ENCODE measurements at regions not wholly inside any gene's neighbourhood (a gene's known extent, or its start where the extent isn't known, plus 50 kb on each side); places are given as distances from the start of the nearest gene placed in this dataset.
A peak's percentile ranks its signal among the peaks of the same experiment; 100 is the strongest.

DNA sequence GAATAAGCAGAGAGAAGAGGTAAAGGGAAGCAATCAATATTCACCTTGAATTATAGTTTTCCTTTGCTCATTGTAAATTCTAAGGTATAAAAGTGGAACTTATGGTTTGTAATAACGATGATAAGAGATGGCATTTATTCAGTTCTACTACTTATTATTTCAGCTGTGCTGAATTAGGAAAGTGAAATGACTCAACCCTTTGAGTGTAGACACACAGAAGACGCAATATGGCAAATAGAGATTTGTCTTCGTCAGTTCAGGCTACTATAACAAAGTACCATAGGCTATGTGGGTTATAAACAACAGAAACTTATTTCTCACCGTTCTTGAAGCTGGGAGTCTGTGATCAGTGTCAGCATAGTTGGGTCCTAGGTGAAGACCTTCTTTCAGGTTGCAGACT lies 713.0 kb upstream of the PCDH9 start:
- Histone ChIP-seq H3K36me3 (ENCODE audit: control insufficient read depth, insufficient read depth, low read length) (no peaks in the 10 kb centered on the region), H3K79me2 (ENCODE audit: control insufficient read depth, insufficient read depth, low read length) (no peaks in the 10 kb centered on the region), H3K4me2 (ENCODE audit: extremely low read depth, insufficient read depth, low read length) (no peak overlapping the region), H3K27ac (ENCODE audit: insufficient read depth, low read length) (no peak overlapping the region), H3K4me1 (ENCODE audit: control insufficient read depth, extremely low read depth, insufficient read depth, low read length) (no peaks in the 10 kb centered on the region), H3K4me3 (replicated peaks in 1 of 4; ENCODE audit: control extremely low read depth in 1 of 4, insufficient read depth in 1 of 4, low read depth in 3 of 4, low read length in 4 of 4) (no peak overlapping the region), H3K9ac (ENCODE audit: insufficient read depth, low read length) (no peak overlapping the region), H4K20me1 (ENCODE audit: control insufficient read depth, extremely low read depth, insufficient read depth, low read length) (no peaks in the 10 kb centered on the region), H2AFZ (ENCODE audit: low read length) (no peak overlapping the region), H3K9me3 (ENCODE audit: control insufficient read depth, insufficient read depth, low read depth, low read length) (no peaks in the 10 kb centered on the region), H3K27me3 (ENCODE audit: control insufficient read depth, insufficient read depth, low read length) (no peaks in the 10 kb centered on the region)
- TF ChIP-seq, protein P1, sequence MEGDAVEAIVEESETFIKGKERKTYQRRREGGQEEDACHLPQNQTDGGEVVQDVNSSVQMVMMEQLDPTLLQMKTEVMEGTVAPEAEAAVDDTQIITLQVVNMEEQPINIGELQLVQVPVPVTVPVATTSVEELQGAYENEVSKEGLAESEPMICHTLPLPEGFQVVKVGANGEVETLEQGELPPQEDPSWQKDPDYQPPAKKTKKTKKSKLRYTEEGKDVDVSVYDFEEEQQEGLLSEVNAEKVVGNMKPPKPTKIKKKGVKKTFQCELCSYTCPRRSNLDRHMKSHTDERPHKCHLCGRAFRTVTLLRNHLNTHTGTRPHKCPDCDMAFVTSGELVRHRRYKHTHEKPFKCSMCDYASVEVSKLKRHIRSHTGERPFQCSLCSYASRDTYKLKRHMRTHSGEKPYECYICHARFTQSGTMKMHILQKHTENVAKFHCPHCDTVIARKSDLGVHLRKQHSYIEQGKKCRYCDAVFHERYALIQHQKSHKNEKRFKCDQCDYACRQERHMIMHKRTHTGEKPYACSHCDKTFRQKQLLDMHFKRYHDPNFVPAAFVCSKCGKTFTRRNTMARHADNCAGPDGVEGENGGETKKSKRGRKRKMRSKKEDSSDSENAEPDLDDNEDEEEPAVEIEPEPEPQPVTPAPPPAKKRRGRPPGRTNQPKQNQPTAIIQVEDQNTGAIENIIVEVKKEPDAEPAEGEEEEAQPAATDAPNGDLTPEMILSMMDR (conservative IDR thresholded peaks at IDR 0.05 in 1 of 2, IDR thresholded peaks at IDR 0.05 in 1 of 2; ENCODE audit: low read depth in 1 of 2, low read length in 2 of 2): no peak
- TF ChIP-seq EZH2 (IDR thresholded peaks at IDR 0.05; ENCODE audit: low read length, missing control alignments): no peak
- peak; percentile 15 to 53 for DNase-seq (ENCODE audit: low read depth in 2 of 2)

DNA sequence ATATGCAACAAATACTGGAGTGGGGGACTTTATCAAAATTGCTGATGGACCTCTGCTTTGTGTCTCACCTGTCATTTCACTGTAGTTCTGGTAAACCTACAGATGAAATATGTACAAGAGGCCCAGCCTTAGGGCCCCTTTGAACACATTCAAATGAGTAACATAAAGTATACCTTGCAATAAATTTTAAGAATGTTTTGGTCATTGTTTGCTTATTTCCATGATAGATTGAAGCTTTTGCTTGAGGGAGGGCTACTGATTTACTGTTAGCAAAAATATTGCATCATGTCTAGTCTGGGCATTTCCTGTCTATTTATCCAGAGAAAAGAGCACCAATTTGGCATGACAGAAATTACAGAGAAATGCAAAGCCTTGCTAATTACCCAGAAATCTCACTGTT lies 705.5 kb upstream of the PCDH9 start:
- no peak for DNase-seq (ENCODE audit: low read depth in 2 of 2)
- no peak for TF ChIP-seq EZH2 (IDR thresholded peaks at IDR 0.05; ENCODE audit: low read length, missing control alignments)
- TF ChIP-seq, protein P1 (conservative IDR thresholded peaks at IDR 0.05 in 1 of 2, IDR thresholded peaks at IDR 0.05 in 1 of 2; ENCODE audit: low read depth in 1 of 2, low read length in 2 of 2): no peak

DNA sequence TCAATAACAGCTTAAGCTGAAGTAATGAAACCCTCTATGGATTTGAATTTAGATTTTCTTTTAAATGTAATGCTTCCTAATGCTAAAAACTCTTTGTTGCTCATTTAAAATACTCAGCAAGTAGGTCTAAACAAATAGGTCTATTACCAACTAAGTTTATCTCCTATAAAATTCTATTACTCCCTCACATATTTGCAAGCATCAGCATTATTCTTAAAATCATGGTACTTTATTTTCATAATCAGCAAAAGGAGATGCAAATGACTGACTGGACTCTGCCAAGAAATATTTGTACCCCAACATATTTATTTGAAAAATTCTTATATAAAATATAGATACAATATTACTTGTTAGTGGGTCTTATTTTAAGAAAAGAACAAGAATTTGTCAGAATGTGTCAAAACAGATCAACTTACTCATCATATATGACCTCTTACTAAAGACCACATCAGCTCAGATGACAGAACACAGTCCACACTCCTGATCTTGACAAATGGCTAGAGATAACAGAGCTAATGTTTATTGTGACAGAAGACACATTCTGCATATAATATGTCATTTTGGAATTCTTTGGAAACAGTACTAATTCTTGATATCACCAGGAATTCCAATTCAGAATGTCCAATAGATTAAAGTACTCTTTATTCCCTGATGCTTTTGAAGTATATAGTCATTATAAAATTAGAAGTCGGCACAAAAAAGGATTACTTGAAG lies 704.6 kb upstream of the PCDH9 start:
- Histone ChIP-seq H3K4me3 (replicated peaks in 1 of 4; ENCODE audit: control extremely low read depth in 1 of 4, insufficient read depth in 1 of 4, low read depth in 3 of 4, low read length in 4 of 4) (no peak overlapping the region), H2AFZ (ENCODE audit: low read length) (no peak overlapping the region), H3K27ac (ENCODE audit: insufficient read depth, low read length) (no peak overlapping the region), H3K9ac (ENCODE audit: insufficient read depth, low read length) (no peak overlapping the region), H3K4me2 (ENCODE audit: extremely low read depth, insufficient read depth, low read length) (no peak overlapping the region), H4K20me1 (ENCODE audit: control insufficient read depth, extremely low read depth, insufficient read depth, low read length) (no peaks in the 10 kb centered on the region), H3K27me3 (ENCODE audit: control insufficient read depth, insufficient read depth, low read length) (no peaks in the 10 kb centered on the region), H3K36me3 (ENCODE audit: control insufficient read depth, insufficient read depth, low read length) (no peaks in the 10 kb centered on the region), H3K4me1 (ENCODE audit: control insufficient read depth, extremely low read depth, insufficient read depth, low read length) (no peaks in the 10 kb centered on the region), H3K79me2 (ENCODE audit: control insufficient read depth, insufficient read depth, low read length) (no peaks in the 10 kb centered on the region), H3K9me3 (ENCODE audit: control insufficient read depth, insufficient read depth, low read depth, low read length) (no peaks in the 10 kb centered on the region)
- peak in 1 of 2 donors; percentile 5 for DNase-seq (ENCODE audit: low read depth in 2 of 2)
- no peak for TF ChIP-seq EZH2 (IDR thresholded peaks at IDR 0.05; ENCODE audit: low read length, missing control alignments)
- TF ChIP-seq, protein P1 (conservative IDR thresholded peaks at IDR 0.05 in 1 of 2, IDR thresholded peaks at IDR 0.05 in 1 of 2; ENCODE audit: low read depth in 1 of 2, low read length in 2 of 2): no peak

More for the DNA sequence above, 705.5 kb upstream of the PCDH9 start:
- no peak overlapping the region for H3K4me3 ChIP-seq (replicated peaks in 1 of 4; ENCODE audit: control extremely low read depth in 1 of 4, insufficient read depth in 1 of 4, low read depth in 3 of 4, low read length in 4 of 4)
- no peaks in the 10 kb centered on the region for H3K27me3 ChIP-seq (ENCODE audit: control insufficient read depth, insufficient read depth, low read length)
- H3K79me2 ChIP-seq (ENCODE audit: control insufficient read depth, insufficient read depth, low read length): no peaks in the 10 kb centered on the region
- no peaks in the 10 kb centered on the region for H3K9me3 ChIP-seq (ENCODE audit: control insufficient read depth, insufficient read depth, low read depth, low read length)
- no peak overlapping the region for H3K27ac ChIP-seq (ENCODE audit: insufficient read depth, low read length)
- no peaks in the 10 kb centered on the region for H4K20me1 ChIP-seq (ENCODE audit: control insufficient read depth, extremely low read depth, insufficient read depth, low read length)
- H2AFZ ChIP-seq (ENCODE audit: low read length): no peak overlapping the region
- H3K9ac ChIP-seq (ENCODE audit: insufficient read depth, low read length): no peak overlapping the region
- H3K36me3 ChIP-seq (ENCODE audit: control insufficient read depth, insufficient read depth, low read length): no peaks in the 10 kb centered on the region
- H3K4me1 ChIP-seq (ENCODE audit: control insufficient read depth, extremely low read depth, insufficient read depth, low read length): no peaks in the 10 kb centered on the region
- no peak overlapping the region for H3K4me2 ChIP-seq (ENCODE audit: extremely low read depth, insufficient read depth, low read length)

Measured in fibroblast of lung (primary cell).